DOHH2 (cell line): ENCODE measurements at regions not wholly inside any gene's neighbourhood (a gene's known extent, or its start where the extent isn't known, plus 50 kb on each side); places are given as distances from the start of the nearest gene placed in this dataset.

Source experiments
- H3F3A ChIP-seq: fragments of 200-600 bp; sonication (generic), shearing (Covaris generic); 2 replicates; pipeline ENCODE4 v1.6.0; 2016; ENCODE audit warnings: antibody characterized with exemption, mild to moderate bottlenecking; ENCODE audit not compliant: control insufficient read depth, insufficient read depth
- H3K27ac ChIP-seq: fragments of 200-600 bp; sonication (generic); 2 replicates; pipeline ENCODE4 v1.5.1; 2014; ENCODE audit warnings: low read depth, mild to moderate bottlenecking, low read length, moderate library complexity
- H3K27me3 ChIP-seq: fragments of 200-600 bp; sonication (generic); 2 replicates; pipeline ENCODE4 v1.6.1; 2014; ENCODE audit warnings: mild to moderate bottlenecking, low read length, mixed read lengths; ENCODE audit not compliant: control insufficient read depth
- H3K36me3 ChIP-seq: fragments of 200-600 bp; sonication (generic); 2 replicates; pipeline ENCODE4 v1.6.1; 2014; ENCODE audit warnings: mild to moderate bottlenecking, low read length, moderate library complexity, mixed read lengths; ENCODE audit not compliant: control insufficient read depth
- H3K4me1 ChIP-seq: fragments of 200-600 bp; sonication (generic); 2 replicates; pipeline ENCODE4 v1.6.1; 2014; ENCODE audit warnings: mild to moderate bottlenecking, low read length, mixed read lengths; ENCODE audit not compliant: control insufficient read depth
- H3K4me2 ChIP-seq: fragments of 200-600 bp; sonication (generic); 2 replicates; pipeline ENCODE4 v1.6.0; 2014; ENCODE audit warnings: mild to moderate bottlenecking, low read length, moderate library complexity
- H3K4me3 ChIP-seq: fragments of 200-600 bp; sonication (generic); 2 replicates; pipeline ENCODE4 v1.5.1; 2014; ENCODE audit warnings: mild to moderate bottlenecking, low read length, mixed read lengths
- H3K79me2 ChIP-seq: fragments of 200-600 bp; sonication (generic); 2 replicates; pipeline ENCODE4 v1.6.1; 2014; ENCODE audit warnings: mild to moderate bottlenecking, low read length, mixed read lengths; ENCODE audit not compliant: control insufficient read depth
- H3K9me2 ChIP-seq: fragments of 200-600 bp; sonication (generic); replicated peaks from 2 replicates; pipeline ENCODE4 v1.6.1; 2014; ENCODE audit warnings: mild to moderate bottlenecking, low read length, mixed read lengths; ENCODE audit not compliant: control insufficient read depth
- H3K9me3 ChIP-seq: fragments of 200-600 bp; sonication (generic); 2 replicates; pipeline ENCODE4 v1.6.1; 2014; ENCODE audit warnings: antibody characterized with exemption, low read length, mixed read lengths; ENCODE audit not compliant: control insufficient read depth, insufficient read depth
- H4K20me1 ChIP-seq: fragments of 200-600 bp; sonication (generic); 2 replicates; pipeline ENCODE4 v1.6.0; 2014; ENCODE audit warnings: low read depth, mild to moderate bottlenecking, antibody characterized with exemption, low read length, moderate library complexity; ENCODE audit not compliant: control insufficient read depth, insufficient read depth
- EZH2phosphoT487 ChIP-seq: fragments of 200-600 bp; sonication (generic); IDR thresholded peaks from 2 replicates; pipeline ENCODE4 v1.6.1; 2017; ENCODE audit warnings: borderline replicate concordance, mild to moderate bottlenecking, antibody characterized with exemption, low read length, moderate library complexity, mixed read lengths
- TF ChIP-seq, protein P1 (sequence below): fragments of 200-600 bp; sonication (generic); IDR thresholded peaks from one replicate; pipeline ENCODE4 v1.5.1; 2014; ENCODE audit warnings: antibody characterized with exemption, mild to moderate bottlenecking, low read depth, low read length; ENCODE audit not compliant: poor library complexity, severe bottlenecking

DNA sequence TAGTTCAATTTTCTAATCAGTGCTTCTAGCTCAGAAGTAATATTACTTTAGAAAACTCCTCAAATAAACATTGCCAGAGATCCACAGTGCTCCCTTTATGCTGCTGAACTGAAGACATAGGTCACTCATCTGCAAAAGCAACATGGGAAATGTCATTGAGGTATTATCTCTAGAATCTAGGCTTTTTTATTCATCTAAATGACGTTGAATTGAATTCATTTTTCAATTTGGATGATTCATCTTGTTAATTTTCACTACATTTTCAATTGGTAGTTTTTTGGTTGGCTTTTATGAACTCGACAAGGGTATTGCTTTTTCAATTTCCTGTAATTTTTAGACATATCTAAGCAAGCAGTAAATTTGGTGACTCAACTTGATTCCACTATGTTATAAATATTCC is 275.4 kb downstream of the NFKBIZ start:
- H3K79me2 ChIP-seq: no peaks in the 10 kb centered on the region
- H3K27ac ChIP-seq: no peak overlapping the region

DNA sequence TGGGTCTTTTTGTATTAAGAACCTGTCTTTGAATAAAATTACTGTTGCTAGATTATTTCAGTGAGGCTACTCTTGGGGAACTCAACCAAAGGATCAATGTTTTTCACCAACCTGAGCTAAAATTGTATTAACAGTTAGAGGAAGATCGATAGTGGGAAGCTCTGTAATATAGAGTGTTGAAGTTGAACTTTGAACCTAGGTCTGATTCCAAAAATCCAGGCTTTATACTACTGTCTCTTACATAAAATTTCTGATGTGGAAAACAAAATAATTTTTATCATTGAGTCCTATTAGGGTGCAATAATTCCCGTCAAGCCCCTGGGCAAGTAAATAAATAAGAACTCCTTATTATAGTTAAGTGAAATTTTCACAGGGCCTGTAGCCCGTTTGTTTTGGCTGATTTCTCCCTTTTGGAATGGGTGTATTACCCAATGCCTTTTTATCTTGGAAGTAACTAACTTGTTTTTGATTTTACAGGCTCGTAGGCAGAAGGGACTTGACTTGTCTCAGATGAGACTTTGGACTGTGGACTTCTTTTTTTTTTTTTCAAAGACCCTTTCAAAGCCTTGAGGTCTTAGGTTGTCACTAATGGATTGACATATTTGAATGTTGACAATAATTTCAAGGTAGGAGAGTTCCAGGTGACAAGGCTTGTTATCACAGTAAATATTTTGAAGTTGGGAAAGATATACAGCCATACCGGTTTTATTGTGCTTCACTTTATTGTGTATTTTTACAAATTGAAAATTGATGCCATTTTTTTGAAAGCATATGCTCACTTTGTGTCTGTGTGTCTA is 276.1 kb downstream of the NFKBIZ start:
- H4K20me1 ChIP-seq: no peaks in the 10 kb centered on the region
- peaks cover 12% of the 10 kb centered on the region; the same call in 1 of the 2 replicates for H3K9me3 ChIP-seq
- no peaks in the 10 kb centered on the region for H3K79me2 ChIP-seq
- no peak overlapping the region for H3K27ac ChIP-seq
- H3K9me2 ChIP-seq: no peaks in the 10 kb centered on the region
- peaks cover 8% of the 10 kb centered on the region for H3K4me1 ChIP-seq
- no peaks in the 10 kb centered on the region for H3K36me3 ChIP-seq
- H3K4me3 ChIP-seq: no peak overlapping the region
- H3K4me2 ChIP-seq: no peak overlapping the region
- TF ChIP-seq, protein P1, sequence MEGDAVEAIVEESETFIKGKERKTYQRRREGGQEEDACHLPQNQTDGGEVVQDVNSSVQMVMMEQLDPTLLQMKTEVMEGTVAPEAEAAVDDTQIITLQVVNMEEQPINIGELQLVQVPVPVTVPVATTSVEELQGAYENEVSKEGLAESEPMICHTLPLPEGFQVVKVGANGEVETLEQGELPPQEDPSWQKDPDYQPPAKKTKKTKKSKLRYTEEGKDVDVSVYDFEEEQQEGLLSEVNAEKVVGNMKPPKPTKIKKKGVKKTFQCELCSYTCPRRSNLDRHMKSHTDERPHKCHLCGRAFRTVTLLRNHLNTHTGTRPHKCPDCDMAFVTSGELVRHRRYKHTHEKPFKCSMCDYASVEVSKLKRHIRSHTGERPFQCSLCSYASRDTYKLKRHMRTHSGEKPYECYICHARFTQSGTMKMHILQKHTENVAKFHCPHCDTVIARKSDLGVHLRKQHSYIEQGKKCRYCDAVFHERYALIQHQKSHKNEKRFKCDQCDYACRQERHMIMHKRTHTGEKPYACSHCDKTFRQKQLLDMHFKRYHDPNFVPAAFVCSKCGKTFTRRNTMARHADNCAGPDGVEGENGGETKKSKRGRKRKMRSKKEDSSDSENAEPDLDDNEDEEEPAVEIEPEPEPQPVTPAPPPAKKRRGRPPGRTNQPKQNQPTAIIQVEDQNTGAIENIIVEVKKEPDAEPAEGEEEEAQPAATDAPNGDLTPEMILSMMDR: no peak
- no peak for TF ChIP-seq EZH2phosphoT487
- H3K27me3 ChIP-seq: no peaks in the 10 kb centered on the region
- no peaks in the 10 kb centered on the region for H3F3A ChIP-seq

More for the DNA sequence above, 275.4 kb downstream of the NFKBIZ start:
- H3K4me3 ChIP-seq: no peak overlapping the region
- no peaks in the 10 kb centered on the region for H3K27me3 ChIP-seq
- H3K4me2 ChIP-seq: no peak overlapping the region
- H3K36me3 ChIP-seq: no peaks in the 10 kb centered on the region
- H3K9me2 ChIP-seq: no peaks in the 10 kb centered on the region
- peaks cover 12% of the 10 kb centered on the region; the same call in 1 of the 2 replicates for H3K9me3 ChIP-seq
- TF ChIP-seq, protein P1: no peak
- no peak for TF ChIP-seq EZH2phosphoT487
- peaks cover 1% of the 10 kb centered on the region for H3K4me1 ChIP-seq
- H3F3A ChIP-seq: no peaks in the 10 kb centered on the region
- no peaks in the 10 kb centered on the region for H4K20me1 ChIP-seq

DNA sequence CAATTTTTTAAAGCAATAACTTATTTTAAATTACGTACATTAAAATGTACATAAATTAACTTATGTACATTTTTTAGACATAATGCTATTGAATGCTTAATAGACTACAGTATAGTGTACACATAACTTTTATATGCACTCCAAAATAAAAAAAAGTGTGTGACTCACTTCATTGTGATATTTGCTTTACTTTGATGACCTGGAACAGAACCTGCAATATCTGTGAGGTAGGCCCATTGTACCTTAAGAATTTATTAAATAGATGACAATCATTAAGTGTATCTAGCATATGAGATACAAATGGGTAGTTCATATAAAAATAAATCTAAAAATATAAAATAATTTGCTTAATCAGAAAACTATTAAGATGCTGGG is 276.7 kb downstream of the NFKBIZ start:
- Histone ChIP-seq H3K4me1 (peaks cover 8% of the 10 kb centered on the region), H3K4me3 (no peak overlapping the region), H4K20me1 (no peaks in the 10 kb centered on the region), H3K9me2 (no peaks in the 10 kb centered on the region), H3K79me2 (no peaks in the 10 kb centered on the region), H3K27me3 (no peaks in the 10 kb centered on the region), H3K27ac (no peak overlapping the region), H3K9me3 (peaks cover 12% of the 10 kb centered on the region; the same call in 1 of the 2 replicates), H3F3A (no peaks in the 10 kb centered on the region), H3K4me2 (no peak overlapping the region), H3K36me3 (no peaks in the 10 kb centered on the region)
- TF ChIP-seq, protein P1: no peak
